Stimulated activated CD4-positive, alpha-beta T cell treated with anti-CD3 and anti-CD28 coated beads, Interleukin-4, amount 100 ng/mL, for 24 hours (primary cell): ENCODE measurements at regions not wholly inside any gene's neighbourhood (a gene's known extent, or its start where the extent isn't known, plus 50 kb on each side); places are given as distances from the start of the nearest gene placed in this dataset.

Experiments used
- DNase-seq: peaks from one replicate; pipeline ENCODE4 v3.0.0-alpha.2; 2020

GRCh38 chr5:175388531-175388930, 55.5 kb downstream of the DRD1 start:
- DNase-seq, result no peak

DNA sequence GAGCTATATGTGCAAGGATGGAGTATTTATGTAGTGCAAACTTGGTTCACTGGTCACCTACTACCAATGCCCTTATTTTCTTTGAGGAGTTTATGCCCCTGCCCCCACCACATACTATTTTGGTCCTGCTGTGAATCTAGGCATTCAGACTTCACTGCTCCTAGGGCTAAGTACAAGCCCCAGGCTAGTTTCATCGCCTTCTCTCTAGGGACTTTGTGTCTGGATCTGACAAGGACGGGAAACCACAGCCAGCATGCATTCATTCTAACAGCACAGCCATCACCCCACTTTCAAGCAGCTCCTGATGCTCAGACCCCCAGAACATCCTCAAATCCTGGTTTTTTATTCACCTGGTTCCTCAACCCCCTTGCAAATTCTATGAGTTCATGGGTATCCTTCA, 56.8 kb downstream of the DRD1 start:
- DNase-seq, result no peak

- no peak for DNase-seq
Measured at GRCh38 chr5:175386526-175386925, 57.5 kb downstream of the DRD1 start.

DNA sequence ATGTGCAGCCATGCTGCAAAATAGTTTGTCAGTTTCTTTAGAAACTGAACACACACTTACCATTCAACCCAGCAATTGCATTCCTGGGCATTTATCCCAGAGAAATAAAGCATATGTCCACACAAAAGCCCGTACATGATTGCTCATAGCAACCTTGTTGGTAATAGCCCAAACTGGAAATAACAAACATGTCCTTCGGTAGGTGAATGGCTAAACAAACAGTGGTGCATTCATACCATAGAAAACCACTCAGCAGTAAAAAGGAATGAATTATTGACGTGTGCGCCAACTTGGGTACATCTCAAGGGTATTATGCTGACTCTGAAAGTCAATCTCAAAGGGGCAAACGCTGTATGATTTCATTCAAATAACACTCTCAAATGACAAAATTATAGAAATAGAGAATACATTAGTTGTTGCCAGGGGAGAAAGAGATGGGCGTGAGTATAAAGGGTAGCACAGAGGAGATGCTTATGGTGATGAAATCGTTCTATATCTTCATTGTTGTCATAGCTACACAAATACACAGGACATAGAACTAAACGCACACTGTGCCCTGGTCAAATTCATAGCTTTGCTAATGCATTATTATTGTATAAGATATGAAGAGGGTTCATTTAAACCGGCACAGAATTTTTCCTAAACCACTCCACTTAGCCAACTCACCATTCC, 58.2 kb downstream of the DRD1 start:
- DNase-seq, result no peak

GRCh38 chr5:175384724-175385552, 59.0 kb downstream of the DRD1 start:
- no peak for DNase-seq

DNA sequence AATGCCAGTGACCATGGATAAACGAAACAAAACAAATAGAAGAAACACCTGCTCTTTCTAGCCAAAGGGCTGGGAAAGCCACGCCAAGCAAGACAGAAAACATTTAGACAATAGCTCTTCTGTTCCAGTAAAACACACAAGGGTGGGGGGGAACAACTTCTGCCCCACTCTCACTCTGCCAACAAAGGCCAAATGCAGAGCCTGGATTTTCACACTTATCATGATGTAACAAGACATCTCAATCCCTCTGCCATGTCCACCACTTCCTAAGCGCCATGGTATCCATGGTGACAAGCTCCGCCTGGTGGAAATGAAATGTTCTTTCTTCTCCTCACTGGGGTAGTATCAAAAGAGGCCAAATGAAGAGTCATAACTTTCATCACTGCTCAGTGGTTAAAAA, 60.6 kb downstream of the DRD1 start:
- no peak for DNase-seq

DNA sequence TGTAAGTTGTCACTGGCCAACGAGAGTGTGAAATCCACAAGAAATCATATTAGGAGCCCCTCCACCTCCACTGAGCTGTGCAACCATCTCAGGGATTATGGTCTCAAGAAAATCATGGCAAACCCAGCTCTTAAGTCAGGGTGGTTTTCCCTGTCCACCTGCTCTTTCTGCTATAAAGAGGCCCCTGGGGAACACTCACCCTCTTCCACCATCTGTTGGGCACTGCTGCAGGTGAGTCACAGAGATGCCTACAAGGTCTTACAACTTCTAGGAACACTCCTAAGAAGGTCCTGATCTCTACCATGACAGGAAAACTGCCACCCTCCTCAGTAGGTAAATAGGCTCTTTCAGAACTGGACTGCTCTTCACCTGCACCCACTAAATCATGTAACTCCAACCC, 61.8 kb downstream of the DRD1 start:
- DNase-seq, result no peak

GRCh38 chr5:175381130-175381529, 62.9 kb downstream of the DRD1 start:
- no peak for DNase-seq

DNA sequence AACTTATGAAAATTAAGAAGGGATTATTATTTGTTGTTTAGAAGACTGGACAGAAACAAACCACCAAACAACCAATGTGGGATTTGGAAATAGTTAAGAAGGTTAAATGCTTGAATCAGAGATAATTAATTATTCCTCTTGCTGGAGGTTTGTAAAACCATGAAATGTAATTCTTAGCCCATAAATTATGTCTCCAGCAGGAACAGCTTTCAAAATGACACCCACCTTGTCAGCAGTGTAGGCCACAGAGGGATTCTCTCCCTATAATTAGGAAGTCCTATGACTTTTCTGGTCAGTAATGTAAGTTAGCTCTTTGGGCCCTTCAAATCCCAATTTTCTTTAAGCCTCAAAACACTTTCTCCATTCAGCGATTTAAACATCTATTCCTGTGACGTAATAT, 63.3 kb downstream of the DRD1 start:
- no peak for DNase-seq

DNA sequence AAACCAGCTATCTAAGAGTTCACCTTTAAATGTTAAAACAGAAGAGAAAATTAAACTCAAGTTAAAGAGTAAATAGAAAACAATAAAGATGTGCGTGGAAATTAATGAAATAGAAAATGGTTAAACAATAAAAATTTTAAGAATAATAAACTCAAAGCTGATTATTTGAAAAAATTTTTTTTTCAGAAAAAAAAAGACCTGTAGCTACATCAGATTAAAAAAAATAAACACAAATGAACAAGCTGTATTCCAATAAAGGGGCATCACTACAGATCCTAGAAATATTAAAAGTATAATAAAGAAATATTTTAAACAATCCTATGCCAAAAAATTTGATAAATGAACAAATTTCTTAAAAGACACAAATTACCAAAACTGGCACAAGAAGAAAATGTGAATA, 64.1 kb downstream of the DRD1 start:
- no peak for DNase-seq

- DNase-seq, result no peak
Measured at GRCh38 chr5:175378444-175379028, 65.4 kb downstream of the DRD1 start.

DNA sequence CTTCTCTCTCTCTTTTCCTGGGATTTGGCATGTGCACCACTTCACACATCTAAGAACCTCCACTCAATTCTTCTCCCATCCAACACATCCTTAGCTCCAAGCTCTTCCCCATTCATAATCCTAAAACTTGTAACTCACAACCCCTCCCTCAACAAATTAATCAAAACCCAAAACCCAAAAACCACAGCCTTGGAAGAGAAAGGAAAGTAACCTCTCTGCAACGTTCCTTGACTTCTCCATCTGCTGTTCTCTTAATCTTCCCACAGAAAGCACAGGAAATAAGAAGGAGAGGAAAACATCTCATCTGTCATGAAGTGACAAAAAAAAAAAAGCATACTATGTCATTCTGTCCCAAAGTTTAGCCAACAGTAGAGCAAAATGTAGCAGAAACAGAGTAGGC, 66.2 kb downstream of the DRD1 start:
- no peak for DNase-seq

- DNase-seq, result no peak
Measured at GRCh38 chr5:175374166-175374875, 69.7 kb downstream of the DRD1 start.

DNA sequence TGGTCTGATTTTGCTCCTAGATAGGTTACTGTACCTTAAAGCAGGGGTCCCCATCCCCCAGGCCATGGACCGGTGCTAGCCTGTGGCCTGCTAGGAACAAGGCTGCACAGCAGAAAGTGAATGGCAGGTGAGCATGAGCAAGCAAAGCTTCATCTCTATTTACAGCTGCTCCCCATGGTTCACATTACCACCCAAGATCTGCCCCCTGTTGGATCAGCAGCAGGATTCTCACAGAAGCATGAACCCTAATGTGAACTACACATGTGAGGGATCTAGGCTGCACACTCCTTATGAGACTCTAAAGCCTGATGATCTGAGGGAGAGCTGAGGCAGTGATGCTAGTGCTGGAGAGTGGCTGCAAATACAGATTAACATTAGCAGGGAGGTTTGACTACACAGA, 78.1 kb downstream of the DRD1 start:
- DNase-seq, result no peak

DNA sequence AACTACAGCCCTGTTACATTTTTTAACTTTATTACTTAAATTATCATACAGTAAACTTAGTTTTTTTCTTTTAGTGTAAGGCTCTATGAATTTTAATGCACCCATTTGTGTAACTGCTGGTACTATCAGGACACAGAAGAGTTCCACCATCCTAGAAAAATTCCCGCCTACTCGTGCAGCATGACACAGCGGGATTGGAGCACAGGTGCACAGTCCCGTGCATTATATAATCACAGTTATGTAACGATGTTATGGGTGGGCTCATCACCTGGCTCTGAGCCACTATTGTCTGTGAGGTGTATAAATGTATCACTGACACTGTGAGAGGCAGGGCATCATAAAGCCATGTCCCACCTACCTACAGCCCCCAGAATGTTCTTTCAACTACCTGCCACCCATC, 80.7 kb downstream of the DRD1 start:
- no peak for DNase-seq

DNA sequence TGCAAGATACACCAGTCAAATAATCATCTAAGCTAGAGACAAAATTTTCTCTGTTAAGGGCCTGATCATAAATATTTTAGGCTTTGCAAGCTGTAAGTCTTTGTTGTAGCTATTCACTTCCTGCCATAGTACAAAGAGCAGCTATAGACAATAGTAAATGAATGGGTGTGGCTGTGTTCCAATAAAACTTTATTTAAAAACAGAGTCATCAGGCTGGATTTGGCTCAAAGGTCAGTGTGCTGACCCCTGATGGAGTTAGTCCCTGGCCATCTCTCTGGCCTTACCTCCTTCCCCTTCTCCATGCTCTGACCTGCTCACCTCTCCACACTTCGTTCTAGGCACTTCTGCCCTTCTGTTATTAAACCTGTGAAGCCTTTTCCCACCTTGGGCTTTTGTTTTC, 86.0 kb downstream of the DRD1 start:
- DNase-seq, result no peak

- DNase-seq, result no peak
Measured at GRCh38 chr5:175356428-175356827, 87.6 kb downstream of the DRD1 start.

DNA sequence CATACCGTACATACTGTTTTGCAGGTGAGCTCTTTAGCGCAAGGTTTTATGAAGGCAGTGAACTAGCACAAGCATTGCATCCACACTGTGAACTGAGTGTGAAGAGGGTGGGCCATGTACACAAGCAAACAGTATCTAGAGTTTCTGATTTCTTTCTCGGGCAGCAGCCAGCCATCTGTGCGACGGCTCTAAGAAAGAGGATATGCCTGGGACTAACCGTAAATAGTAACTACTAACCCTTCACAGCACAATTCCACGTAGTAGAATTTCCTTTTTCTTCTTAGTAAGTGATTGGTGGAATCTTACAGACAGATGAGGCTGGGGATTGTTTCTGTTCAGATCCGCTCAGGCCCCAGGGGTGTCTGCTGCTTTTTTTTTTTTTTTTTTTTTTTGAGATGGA, 89.0 kb downstream of the DRD1 start:
- no peak for DNase-seq

GRCh38 chr5:175353926-175354325, 90.1 kb downstream of the DRD1 start:
- DNase-seq, result no peak

- DNase-seq, result no peak
Measured at GRCh38 chr5:175351897-175352590, 91.9 kb downstream of the DRD1 start.

- DNase-seq, result no peak
Measured at GRCh38 chr5:175351126-175351525, 92.9 kb downstream of the DRD1 start.

DNA sequence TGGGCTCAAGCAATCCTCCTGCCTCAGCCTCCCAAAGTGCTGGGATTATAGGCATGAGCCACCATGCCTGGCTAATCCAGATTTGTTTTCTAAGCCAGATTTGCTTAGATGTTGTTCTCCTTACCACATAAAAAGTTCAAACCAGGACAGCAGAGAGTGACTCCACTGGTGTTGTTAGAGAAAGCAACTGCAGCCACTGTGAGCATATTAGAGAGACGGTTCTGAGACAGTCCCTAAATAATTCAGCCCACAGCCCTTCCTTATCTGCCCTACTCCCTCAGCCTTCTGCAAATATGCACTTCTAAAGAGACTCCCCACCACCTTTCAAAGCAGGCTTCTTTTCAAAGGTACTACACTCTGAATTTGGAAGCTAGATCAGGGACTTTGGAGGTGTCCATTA, 96.1 kb downstream of the DRD1 start:
- DNase-seq, result no peak

GRCh38 chr5:175347027-175347426, 97.0 kb downstream of the DRD1 start:
- no peak for DNase-seq
